GM18520 (cell line): ENCODE measurements at regions not wholly inside any gene's neighbourhood (a gene's known extent, or its start where the extent isn't known, plus 50 kb on each side); places are given as distances from the start of the nearest gene placed in this dataset.

Experiments used
- ATAC-seq: cut with Tn5 transposase; IDR thresholded peaks from one replicate; pipeline ENCODE4 v1.9.1; 2021; ENCODE audit not compliant: unreplicated experiment

- no peak for ATAC-seq
These were observed 941.9 kb upstream of the SLC10A2 start for GRCh38 chr13:104008075-104008474.

- no peak for ATAC-seq
These were observed 940.4 kb upstream of the SLC10A2 start for GRCh38 chr13:104006625-104007075.

- no peak for ATAC-seq
These were observed 938.4 kb upstream of the SLC10A2 start for GRCh38 chr13:104004572-104004971.

GRCh38 chr13:104002216-104002615 lies 936.0 kb upstream of the SLC10A2 start:
- ATAC-seq: no peak

GRCh38 chr13:104001766-104002165 lies 935.5 kb upstream of the SLC10A2 start:
- ATAC-seq: no peak

GRCh38 chr13:103996733-103997132 lies 930.5 kb upstream of the SLC10A2 start:
- ATAC-seq: no peak

- no peak for ATAC-seq
These were observed 917.7 kb upstream of the SLC10A2 start for GRCh38 chr13:103983948-103984347.

- ATAC-seq: no peak
These were observed 910.2 kb upstream of the SLC10A2 start for GRCh38 chr13:103976371-103976770.

- no peak for ATAC-seq
These were observed 907.5 kb upstream of the SLC10A2 start for GRCh38 chr13:103973740-103974139.

GRCh38 chr13:103969520-103970050 lies 903.4 kb upstream of the SLC10A2 start:
- ATAC-seq: no peak

GRCh38 chr13:103965506-103966243 lies 899.5 kb upstream of the SLC10A2 start:
- no peak for ATAC-seq

- no peak for ATAC-seq
These were observed 895.6 kb upstream of the SLC10A2 start for GRCh38 chr13:103961784-103962183.

- ATAC-seq: no peak
These were observed 894.9 kb upstream of the SLC10A2 start for GRCh38 chr13:103961129-103961528.

- ATAC-seq: no peak
These were observed 893.8 kb upstream of the SLC10A2 start for GRCh38 chr13:103960001-103960400.

GRCh38 chr13:103958691-103959090 lies 892.5 kb upstream of the SLC10A2 start:
- ATAC-seq: no peak

- ATAC-seq: no peak
These were observed 891.7 kb upstream of the SLC10A2 start for GRCh38 chr13:103957939-103958338.

- ATAC-seq: no peak
These were observed 887.6 kb upstream of the SLC10A2 start for GRCh38 chr13:103953859-103954258.

- ATAC-seq: no peak
These were observed 886.0 kb upstream of the SLC10A2 start for GRCh38 chr13:103952183-103952582.

- no peak for ATAC-seq
These were observed 882.2 kb upstream of the SLC10A2 start for GRCh38 chr13:103948426-103948825.

- no peak for ATAC-seq
These were observed 879.6 kb upstream of the SLC10A2 start for GRCh38 chr13:103945836-103946235.

- ATAC-seq: no peak
These were observed 875.4 kb upstream of the SLC10A2 start for GRCh38 chr13:103941506-103942140.

GRCh38 chr13:103935117-103935516 lies 868.9 kb upstream of the SLC10A2 start:
- ATAC-seq: no peak
